ENCODE measurements at regions not wholly inside any gene's neighbourhood (a gene's known extent, or its start where the extent isn't known, plus 50 kb on each side); places are given as distances from the start of the nearest gene placed in this dataset.
"Not testable (repeated sequence)": the region's sequence is repeated elsewhere in the genome, so short reads cannot be mapped to it uniquely, and the experiment has no call there.

GRCh38 chr12:8375122-8375521 lies 80.6 kb upstream of the CLEC6A start:
- not testable (repeated sequence) for TF ChIP-seq JUND (IDR thresholded peaks at IDR 0.05; ENCODE audit: low read depth, low read length); GABPA (IDR thresholded peaks at IDR 0.05; ENCODE audit: low read depth); CEBPZ (IDR thresholded peaks at IDR 0.05; ENCODE audit: low read depth, low read length); CTCF (IDR thresholded peaks at IDR 0.05 in 2 of 3, conservative IDR thresholded peaks at IDR 0.05 in 1 of 3; ENCODE audit: control insufficient read depth in 2 of 3, extremely low read depth in 1 of 3, insufficient read depth in 1 of 3, low read depth in 3 of 3, low read length in 3 of 3); TAF1 (IDR thresholded peaks at IDR 0.05; ENCODE audit: borderline replicate concordance, low read depth, low read length); REST (IDR thresholded peaks at IDR 0.05; ENCODE audit: low read depth, low read length); EZH2 (IDR thresholded peaks at IDR 0.05; ENCODE audit: borderline replicate concordance, control insufficient read depth, low read depth, low read length); ZZZ3 (IDR thresholded peaks at IDR 0.05; ENCODE audit: control insufficient read depth, insufficient read length, low read depth); TCF3 (IDR thresholded peaks at IDR 0.05; ENCODE audit: borderline replicate concordance, insufficient read depth, low read depth, low read length); POLR2AphosphoS2 (IDR thresholded peaks at IDR 0.05; ENCODE audit: low read depth, low read length); MAX (IDR thresholded peaks at IDR 0.05; ENCODE audit: low read depth, low read length)
- TF ChIP-seq, protein P1, sequence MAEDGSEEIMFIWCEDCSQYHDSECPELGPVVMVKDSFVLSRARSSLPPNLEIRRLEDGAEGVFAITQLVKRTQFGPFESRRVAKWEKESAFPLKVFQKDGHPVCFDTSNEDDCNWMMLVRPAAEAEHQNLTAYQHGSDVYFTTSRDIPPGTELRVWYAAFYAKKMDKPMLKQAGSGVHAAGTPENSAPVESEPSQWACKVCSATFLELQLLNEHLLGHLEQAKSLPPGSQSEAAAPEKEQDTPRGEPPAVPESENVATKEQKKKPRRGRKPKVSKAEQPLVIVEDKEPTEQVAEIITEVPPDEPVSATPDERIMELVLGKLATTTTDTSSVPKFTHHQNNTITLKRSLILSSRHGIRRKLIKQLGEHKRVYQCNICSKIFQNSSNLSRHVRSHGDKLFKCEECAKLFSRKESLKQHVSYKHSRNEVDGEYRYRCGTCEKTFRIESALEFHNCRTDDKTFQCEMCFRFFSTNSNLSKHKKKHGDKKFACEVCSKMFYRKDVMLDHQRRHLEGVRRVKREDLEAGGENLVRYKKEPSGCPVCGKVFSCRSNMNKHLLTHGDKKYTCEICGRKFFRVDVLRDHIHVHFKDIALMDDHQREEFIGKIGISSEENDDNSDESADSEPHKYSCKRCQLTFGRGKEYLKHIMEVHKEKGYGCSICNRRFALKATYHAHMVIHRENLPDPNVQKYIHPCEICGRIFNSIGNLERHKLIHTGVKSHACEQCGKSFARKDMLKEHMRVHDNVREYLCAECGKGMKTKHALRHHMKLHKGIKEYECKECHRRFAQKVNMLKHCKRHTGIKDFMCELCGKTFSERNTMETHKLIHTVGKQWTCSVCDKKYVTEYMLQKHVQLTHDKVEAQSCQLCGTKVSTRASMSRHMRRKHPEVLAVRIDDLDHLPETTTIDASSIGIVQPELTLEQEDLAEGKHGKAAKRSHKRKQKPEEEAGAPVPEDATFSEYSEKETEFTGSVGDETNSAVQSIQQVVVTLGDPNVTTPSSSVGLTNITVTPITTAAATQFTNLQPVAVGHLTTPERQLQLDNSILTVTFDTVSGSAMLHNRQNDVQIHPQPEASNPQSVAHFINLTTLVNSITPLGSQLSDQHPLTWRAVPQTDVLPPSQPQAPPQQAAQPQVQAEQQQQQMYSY (CRISPR knock-in tag; IDR thresholded peaks at IDR 0.05) = not testable (repeated sequence)
